DMS 273 treated with DMSO at 0.1 percent for 48 hours (cell line): ENCODE measurements at regions not wholly inside any gene's neighbourhood (a gene's known extent, or its start where the extent isn't known, plus 50 kb on each side); places are given as distances from the start of the nearest gene placed in this dataset.

Experiments
- DNase-seq: peaks from one replicate; lab custom pipeline; 2025; lab: John Stamatoyannopoulos, UW

DNA sequence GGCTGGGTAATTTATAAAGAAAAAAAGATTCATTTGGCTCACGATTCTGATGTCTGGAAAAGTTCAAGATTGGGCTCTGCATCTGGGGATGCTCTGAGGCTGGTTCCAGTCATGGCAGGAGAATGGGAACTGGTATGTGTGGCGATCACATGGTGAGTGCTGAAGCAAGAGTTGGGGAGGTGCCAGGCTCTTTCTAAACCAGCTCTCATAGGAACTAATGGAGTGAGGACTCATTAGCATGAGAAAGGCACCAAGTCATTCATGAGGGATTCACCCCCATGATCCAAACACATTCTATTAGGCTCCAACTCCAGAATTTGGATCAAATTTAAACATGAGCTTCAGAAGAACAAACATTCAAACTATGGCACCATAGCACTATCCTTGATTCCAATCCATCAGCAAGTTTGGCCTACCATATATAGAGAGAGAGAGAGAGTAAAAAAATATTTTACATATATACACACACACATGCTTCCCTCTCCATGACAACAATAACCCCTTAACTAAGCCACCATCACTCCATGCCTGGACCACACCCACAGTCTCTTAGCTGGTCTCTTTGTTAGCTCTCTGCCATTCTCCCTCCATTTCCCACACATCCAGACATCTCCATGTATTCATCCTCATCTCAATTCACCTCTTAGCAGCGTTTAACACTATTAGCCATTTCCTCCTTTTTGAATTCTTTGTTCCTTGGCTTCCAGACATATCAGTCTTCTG, 57.9 kb downstream of the NPY start:
- DNase-seq = no peak

DNA sequence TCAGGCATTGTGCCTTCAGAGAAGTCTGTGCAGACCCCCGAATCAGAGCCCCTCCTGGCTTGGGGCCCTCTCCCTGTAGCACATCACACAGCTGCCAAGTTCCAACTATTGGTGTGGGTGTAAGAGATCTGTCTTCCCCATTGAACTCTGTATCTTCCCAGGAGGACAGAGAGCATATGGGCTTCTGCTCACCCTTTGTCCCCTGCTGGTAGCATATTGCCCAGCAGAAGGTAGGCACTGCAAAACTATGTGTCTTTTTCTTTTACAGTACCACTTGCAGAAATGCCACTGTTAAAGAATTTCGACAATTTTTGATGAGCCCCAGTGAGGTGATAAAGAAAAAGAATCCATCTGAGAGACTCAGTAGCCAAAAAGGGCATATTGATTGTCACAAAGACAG, 59.6 kb downstream of the NPY start:
- peak; percentile 72 for DNase-seq

DNA sequence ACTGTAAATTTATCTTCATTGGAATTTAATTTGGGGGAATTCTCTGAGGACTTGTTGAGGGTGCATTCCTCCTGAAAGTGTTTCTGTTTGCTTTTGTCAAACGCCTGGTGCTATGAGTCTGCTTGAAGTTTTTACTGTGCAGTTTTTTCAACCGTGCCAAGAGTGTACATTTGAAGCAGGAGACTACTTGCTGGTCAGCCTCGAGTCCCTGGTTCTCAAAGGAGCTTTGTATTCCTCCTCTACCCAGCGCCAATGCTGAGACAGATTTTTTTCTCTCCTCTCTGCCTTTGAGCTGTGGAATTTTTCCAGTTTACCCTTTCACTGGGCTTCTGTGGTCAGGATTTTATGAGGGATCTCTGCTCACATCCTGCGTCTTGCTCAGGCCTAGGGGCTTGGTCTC, 62.1 kb downstream of the NPY start:
- no peak for DNase-seq

DNA sequence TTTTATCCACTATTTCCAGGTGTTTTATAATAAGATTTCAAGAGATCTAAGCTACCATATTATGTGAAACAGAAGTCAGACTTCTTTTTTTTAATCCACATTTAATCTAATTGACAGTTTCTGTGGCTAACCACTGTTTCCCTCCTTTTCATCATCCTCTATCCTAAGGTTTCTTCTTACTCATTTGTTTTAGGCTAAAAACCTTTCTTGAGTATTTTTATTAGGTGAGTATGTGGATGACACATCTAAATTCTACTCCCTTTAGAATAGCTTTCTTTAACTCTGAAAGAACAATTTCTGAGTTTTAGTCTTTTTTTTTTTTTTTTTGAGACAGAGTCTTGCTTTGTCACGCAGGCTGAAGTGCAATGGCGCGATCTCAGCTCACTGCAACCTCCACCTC, 62.7 kb downstream of the NPY start:
- DNase-seq = no peak

DNA sequence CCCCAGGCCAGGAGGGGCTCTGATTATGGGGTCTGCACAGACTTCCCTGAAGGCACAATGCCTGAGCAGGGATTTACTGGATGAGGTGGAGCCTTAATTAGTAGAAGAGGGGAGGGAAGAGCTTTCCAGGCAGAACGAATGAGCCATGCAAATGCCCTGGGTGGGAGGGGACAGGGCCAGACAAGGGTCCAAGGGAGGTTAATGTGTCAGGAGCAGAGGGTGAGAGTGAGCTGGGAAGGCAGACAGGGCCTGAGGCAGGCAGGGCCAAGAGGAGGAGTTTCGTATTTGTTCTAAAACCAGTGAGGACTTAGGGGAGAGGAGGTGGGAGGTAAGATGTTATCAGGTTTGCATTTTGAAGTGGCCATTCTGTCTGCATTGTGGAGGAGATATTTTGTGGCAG, 65.3 kb downstream of the NPY start:
- DNase-seq = no peak

DNA sequence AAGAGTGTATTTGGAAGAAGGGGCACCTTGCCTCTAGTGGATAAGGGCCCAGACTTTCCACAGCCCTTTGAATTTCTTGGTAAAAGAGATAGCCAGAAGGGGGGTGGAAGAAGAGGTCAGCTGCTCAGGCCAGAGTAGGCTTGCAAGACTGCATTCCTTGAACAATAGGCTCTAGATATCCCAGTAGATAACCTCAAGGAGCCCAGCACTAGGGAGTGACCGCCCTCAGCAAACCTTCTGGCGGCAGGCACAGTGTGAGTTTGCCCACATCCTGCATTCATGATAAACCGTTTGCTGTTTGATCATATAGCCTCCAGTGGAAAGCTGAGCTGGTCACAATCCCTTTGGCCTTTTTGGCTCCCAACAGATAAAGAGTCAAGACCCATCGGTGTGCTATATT, 70.5 kb downstream of the NPY start:
- no peak for DNase-seq

DNA sequence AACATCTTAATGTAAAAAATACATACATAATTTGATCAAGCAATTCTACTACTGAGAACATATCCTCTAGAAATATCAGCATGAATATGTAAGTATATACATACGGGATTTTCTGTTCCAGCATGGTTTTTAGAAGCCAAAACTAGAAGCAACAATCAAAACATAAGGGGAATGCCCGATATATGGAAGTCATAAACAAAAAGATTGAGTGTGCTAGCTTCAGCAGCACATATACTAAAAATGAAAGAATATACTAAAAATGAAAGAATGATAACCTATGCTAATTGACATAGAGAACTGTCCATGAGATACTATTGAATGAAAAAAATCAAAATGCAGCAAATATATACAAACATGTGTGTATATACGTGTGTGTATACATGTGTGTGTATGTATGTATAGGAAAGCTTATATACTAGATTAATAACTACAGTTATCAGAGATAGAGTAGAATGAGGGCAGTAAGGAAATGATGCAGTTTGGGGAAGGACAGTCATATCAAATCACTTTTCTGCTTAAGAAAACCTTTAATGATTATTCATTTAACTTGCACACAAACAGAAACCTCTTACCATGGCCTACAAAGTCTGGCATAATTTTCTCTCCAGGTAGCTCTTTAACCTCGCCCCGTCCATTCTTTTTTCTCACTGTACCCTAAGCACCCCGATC, 72.9 kb downstream of the NPY start:
- no peak for DNase-seq

DNA sequence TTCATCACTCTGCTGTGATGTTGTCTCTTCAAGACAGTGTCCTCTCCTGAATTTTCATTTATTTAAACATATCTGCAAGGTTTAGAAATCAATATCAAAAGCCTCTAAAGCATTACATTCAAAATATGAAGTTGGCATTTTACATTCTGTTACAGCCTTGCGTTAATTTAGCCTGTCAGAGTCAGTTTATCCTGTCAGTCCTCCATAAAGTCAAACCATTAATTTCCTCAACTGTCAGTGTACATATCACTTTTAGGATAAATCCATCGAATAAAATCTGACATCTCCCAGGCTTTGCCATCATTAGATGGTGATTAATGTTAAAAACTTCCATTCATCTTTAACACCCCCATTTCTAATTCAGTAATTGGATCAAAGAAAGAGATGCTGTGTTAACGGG, 77.0 kb downstream of the NPY start:
- no peak for DNase-seq

DNA sequence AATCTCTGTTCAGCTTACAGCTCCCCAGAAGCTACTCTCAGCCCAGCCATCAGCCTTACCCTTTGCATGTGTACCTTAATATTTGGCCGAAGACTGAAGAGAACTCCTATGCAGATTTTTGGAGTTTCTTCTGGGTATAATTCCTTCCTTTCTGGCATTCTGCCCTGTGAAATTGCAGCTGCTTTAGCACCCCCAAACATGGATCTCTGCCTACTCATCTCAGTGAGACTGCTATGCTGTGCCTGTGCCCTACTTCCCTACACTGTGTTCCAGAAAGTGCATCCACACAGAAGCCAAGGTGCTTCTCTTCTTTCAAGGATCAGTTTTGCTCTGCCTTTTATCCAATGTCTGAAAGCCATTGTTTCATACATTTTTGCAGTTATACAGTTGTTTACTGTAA, 81.6 kb downstream of the NPY start:
- DNase-seq = no peak

DNA sequence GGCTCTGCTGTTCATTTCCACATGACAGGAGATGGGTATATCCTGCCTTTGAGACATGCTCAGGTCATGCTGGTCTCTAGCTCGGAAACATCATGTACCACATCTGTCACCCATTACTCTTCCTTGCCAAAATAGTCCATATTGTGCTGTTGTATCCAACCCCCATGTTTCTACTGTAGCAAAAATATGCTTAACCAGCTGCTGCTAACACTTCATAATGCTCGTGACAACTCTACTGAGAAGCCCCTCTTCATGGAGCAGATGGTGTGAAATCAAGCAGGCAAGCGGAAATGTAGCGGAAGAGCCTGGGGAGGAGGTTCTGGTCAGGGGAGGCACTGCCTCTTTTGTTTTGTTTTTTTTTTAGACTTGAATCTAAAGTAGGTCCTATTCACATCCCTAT, 82.9 kb downstream of the NPY start:
- DNase-seq = peak; percentile 100

DNA sequence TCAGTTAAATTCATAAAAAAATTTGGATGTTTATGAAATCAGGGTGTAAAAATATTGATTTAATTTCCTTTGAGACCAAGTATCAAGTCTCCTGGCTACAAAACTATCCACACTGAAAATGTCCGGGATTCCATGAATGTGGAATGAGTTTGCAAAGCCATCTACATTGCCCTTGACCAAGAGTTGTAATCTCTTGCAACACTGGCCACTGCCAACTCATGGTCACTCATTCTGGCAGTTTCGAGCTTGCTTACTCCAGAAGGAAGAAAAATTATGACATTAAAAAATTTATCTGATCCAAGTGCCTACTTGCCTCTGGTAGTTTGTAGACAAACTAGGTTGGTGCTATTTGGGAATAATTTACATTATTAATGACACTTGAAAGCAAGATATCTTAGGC, 84.2 kb downstream of the NPY start:
- DNase-seq = no peak

DNA sequence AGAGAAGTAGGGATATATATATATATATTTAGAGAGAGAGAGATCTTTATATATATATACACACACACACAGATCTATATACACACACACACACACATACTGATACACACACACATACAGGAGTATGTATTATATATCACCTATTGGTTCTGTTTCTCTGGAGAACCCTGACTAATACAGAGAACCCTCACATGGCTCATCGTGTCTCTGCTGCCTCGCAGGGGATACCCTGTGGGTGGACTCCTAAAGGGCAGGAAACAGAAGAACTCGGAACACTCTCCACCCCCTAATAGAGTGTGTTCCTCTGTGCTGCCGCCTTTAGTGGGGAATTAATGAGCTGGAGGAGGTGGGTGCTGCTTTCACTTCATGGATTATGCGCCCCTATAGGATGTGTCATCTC, 86.6 kb downstream of the NPY start:
- DNase-seq = no peak

DNA sequence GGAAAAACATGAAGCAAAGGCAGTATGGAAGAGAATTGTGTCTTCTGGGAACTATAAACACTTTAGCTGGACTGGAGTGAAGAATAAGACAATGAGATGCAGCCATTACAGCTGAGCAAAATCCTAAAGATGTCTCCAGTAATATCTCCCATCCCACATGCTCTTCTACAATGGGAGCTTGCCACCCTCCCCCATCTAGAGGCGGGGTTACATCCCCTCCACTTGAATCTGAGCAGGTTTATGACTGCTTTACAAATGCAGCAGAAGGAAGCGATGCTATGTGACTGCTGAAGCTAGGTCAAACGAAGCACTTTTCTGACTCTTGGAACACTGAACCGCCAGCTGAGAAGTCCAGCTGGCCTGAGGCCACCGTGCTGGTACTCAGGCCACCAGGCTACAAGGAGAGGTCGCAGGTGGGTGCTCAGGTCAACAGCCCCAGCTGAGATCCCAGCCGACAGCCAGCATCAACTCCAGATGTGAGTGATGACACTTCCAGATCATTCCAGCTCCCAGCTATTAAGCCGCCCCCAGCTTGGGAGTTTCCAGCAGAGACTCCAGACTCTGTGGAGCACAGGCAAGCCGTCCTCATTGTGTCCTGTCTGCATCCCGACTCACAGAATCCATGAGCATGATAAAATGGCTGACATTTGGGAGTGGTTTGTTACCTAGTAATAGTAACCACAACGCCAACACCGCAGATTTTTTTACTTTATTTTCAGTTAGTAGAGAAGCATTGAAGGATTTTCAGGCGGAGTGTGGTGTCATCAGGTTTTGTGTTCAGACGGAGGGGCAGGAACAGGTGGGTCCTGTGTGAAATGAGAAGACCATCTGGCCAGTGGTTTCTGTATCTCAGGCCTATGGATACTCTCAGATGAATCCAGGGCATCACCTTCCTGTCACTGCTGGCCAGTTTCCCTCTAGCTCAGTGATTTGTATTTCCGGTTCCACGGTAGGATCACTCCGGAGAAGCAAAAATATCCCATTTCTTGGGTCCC, 89.3 kb downstream of the NPY start:
- DNase-seq = no peak

DNA sequence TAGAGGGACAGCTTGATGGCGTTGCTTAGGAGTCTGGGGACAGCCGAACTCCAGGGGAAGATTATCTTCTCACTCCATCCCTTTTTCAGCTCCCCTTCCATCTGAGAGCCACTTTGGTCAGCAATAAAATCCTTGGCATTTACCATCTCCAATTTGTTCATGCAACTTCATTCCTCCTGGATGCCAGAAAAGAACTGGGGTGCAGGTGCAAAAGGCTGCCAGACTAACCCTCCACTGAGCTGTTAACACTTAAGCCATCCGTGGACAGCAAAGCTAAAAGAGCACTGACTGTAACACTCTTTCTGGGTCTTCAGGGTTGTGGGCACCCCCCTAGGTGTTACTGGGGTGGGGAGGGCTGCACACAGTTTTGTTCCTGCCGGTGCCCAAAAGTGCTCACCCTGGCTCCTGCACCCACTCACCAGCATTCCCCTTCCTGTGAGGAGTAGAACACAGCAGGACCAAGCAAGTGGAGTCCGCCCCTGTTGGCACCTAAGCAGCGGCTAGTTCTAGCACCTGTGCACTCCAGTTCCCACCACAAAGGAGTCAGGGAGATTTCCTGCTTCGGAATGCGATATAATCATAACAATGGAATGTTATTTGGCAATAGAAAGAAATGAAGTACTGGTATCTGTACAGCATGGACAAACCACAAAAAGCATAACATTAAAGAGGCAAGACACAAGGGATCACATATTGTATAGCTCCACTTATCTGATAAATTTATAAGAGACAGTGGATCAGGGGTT, 95.1 kb downstream of the NPY start:
- no peak for DNase-seq

DNA sequence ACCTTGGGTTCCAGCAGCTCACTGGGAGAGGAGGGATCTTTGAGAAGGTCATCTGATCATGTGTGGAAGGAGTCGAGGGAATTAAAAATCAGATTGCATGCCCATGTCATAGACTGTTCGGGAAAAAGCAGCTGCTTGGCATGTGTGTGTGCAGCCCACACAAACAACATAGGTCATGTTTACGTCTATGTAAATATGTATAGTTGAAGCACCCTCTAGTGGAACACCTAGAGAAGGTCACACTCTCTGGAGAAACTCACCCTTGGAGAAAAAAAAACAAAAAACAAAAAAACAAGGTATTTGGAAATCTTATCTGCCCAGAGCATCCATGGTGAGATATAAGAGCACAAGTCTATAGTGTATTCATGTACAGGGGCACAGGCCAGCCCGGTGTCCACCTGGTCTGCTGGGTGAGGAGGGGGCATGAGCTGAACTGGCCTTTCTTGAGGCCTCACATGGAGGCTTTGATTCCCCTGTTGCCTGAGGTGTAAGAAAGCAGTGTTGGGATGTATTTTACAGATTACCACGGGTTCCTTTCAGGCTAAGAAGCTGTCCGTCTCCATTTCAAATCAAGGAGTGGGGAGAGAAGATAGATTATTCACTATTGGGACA, 98.0 kb downstream of the NPY start:
- DNase-seq = peak; percentile 59

DNA sequence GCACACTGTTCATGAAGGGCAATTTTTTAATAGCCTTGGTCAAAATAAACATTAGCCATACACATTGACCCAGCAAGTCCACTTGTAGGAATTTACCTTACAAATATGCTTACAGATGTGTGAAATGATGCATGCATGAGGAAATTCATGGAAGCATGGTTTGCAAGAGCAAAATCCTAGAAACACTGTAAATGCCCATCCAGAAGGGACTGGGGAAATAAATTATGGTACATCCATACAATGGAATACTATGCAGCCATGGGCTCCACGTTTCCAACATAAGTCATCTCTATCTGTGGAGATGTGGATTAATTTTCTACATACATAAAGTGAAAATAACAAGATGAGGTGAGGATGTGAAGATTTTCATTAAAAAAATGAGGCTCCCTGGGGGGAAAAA, 99.1 kb downstream of the NPY start:
- DNase-seq = no peak

DNA sequence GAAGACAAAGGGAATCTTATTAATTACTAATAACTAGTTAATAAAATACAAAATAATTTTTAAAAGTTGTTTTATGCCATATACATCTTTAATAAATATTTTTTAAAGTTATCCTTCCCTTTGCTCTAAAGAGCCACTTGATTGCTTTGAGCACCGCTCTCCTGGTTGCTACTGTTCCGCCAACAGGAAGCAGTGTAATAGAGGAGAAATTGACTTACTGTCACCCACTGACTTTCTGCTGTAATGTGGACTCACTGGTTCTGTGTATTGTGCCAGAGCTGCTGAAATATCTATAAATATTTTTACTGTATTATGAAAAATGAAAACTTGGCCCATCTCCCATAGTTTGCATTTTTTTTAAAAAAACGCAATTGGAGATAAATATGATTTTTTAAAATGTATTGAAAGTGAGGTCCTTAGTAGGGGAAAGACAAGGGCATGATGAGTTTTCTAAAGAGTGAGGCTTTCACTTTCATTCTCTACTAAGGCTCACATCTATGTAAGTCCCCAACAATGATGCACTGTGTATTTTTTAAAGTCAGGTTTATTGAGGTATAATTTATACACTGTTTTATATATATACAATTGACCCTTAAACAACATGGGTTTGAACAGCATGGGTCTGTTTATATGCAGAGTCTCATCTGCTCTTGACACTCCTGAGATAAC, 100.5 kb downstream of the NPY start:
- DNase-seq = no peak

DNA sequence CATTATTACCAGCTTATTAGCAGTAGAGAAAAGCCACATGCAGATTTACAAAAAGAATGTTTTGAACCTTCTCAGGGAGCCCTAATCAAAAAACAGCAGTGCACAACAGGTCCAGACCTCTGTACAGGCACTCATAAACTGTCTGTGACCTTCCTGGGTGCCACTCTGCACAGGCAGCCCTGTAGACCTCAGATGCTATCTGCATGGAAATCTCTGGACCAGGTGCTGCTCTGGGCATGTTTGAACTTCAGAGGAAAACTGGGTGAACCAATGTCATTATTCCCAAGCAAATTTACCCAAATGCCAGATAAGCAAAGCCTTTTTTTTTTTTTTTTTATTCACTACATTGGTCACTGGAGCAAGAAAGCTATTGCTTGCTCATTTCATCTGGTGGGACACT, 104.2 kb downstream of the NPY start:
- no peak for DNase-seq

DNA sequence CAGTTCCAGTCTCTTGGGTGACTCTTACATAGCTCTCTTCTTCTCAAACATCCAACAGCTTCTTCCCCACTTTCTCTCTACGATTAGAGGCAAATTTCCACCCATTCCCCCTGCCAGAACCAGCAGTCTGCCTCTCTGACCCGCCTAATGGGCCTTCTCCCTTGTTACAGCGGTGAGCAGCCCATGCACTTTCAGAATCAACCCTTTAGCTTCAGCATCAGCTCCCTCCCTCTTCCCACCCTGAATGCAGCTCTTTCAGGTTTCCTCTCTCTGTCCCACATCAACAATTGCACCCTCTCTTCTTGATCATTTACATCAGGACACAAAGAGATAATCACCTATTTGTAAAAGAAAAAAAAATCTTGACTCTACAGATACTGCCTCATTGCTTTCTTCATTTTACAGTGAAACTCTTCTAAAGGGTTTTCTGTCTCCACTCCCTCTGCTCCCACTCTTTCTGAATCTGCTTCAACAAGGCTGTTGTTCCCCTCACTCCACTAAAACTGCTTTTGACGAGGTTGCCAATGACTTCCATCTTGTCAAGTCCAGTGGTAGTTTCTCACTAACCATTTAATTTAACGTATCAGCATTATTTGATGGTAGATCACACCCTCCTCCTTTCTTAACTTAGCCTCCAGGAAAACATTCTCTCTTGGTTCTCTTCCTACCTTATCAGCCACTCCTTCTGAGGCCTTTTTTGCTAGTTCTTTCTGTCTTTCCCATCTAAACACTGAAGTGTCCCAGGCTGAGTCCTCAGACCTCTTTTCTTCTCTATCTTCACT, 106.6 kb downstream of the NPY start:
- DNase-seq = no peak

DNA sequence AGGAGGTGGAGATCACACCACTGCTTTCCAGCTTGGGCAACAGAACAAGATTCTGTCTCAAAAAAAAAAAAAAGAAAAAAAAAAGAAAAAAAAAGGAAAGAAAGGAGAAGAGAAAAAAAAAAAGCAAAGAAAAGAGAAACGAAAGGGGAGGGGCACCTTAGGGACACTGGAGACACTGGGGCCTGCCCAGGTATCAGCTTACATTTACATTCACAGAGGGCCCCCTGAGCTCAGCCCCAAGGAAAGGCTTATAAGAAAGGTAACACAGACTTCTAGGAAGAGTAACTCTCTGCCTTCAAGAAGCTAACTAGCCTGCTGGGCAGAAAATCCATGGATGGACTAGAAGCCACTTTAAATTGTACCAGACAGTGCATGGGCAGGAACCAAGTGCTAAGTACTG, 108.8 kb downstream of the NPY start:
- no peak for DNase-seq
